GM18907 (cell line): ENCODE measurements at regions not wholly inside any gene's neighbourhood (a gene's known extent, or its start where the extent isn't known, plus 50 kb on each side); places are given as distances from the start of the nearest gene placed in this dataset.

Experiments used
- ATAC-seq: cut with Tn5 transposase; IDR thresholded peaks from one replicate; pipeline ENCODE4 v1.9.1; 2021; ENCODE audit warnings: mild to moderate bottlenecking, moderate library complexity; ENCODE audit not compliant: unreplicated experiment

- ATAC-seq, result no peak
Measured at GRCh38 chr7:45973725-45974532, 52.9 kb upstream of the IGFBP3 start.

- no peak for ATAC-seq
Measured at GRCh38 chr7:45972629-45973312, 51.7 kb upstream of the IGFBP3 start.

- ATAC-seq, result no peak
Measured at GRCh38 chr7:45971661-45972175, 50.6 kb upstream of the IGFBP3 start.

- ATAC-seq, result no peak
Measured at GRCh38 chr7:45971171-45971570, 50.1 kb upstream of the IGFBP3 start.
